H54 (cell line): ENCODE measurements at regions not wholly inside any gene's neighbourhood (a gene's known extent, or its start where the extent isn't known, plus 50 kb on each side); places are given as distances from the start of the nearest gene placed in this dataset.
"Not testable (repeated sequence)": the region's sequence is repeated elsewhere in the genome, so short reads cannot be mapped to it uniquely, and the experiment has no call there.

Source experiments
- DNase-seq: peaks from one replicate; pipeline ENCODE4 v3.0.0; 2011; ENCODE audit warnings: low spot score, mixed read lengths; ENCODE audit not compliant: insufficient read length
- FAIRE-seq: peaks from 3 replicates; lab custom pipeline; 2011; peaks lifted over from hg19 to GRCh38; lab: Jason Lieb, UNC
- POLR2A ChIP-seq: IDR thresholded peaks from 2 replicates; pipeline ENCODE4 v1.6.1; 2011; ENCODE audit warnings: low read depth, mild to moderate bottlenecking, low read length

GRCh38 chr10:108583877-108584276, 1339.4 kb downstream of the XPNPEP1 start:
- TF ChIP-seq POLR2A = no peak
- FAIRE-seq (no peak), DNase-seq (no peak)

- no peak for TF ChIP-seq POLR2A
- FAIRE-seq (no peak), DNase-seq (no peak)
Measured at GRCh38 chr10:108582888-108583287, 1340.4 kb downstream of the XPNPEP1 start.

GRCh38 chr10:108582387-108582786, 1340.9 kb downstream of the XPNPEP1 start:
- FAIRE-seq (peak; percentile 90), DNase-seq (no peak)
- TF ChIP-seq POLR2A = no peak

GRCh38 chr10:108578258-108578657, 1345.1 kb downstream of the XPNPEP1 start:
- DNase-seq = no peak
- no peak for FAIRE-seq
- no peak for TF ChIP-seq POLR2A

- no peak for TF ChIP-seq POLR2A
- FAIRE-seq (no peak), DNase-seq (no peak)
Measured at GRCh38 chr10:108574233-108574632, 1349.1 kb downstream of the XPNPEP1 start.

DNA sequence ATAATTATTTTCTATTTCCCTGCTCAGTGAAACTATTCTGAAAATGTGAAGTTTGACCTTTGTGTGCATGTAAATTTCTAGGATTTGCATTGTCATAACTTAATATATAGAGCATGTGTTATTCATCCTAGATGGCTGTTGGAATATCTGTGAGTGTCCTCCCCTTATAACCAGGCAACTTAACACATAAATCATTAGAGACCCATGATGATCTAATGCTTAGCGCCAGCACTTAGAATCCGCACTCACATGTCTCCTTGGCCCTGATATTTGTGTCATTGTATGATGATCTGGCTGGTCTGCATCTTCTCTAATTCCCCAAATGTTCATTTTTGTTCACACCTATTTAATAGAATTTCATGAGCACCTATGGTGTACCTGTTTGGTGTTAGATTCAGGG, 1354.5 kb downstream of the XPNPEP1 start:
- FAIRE-seq (no peak), DNase-seq (no peak)
- TF ChIP-seq POLR2A = no peak

DNA sequence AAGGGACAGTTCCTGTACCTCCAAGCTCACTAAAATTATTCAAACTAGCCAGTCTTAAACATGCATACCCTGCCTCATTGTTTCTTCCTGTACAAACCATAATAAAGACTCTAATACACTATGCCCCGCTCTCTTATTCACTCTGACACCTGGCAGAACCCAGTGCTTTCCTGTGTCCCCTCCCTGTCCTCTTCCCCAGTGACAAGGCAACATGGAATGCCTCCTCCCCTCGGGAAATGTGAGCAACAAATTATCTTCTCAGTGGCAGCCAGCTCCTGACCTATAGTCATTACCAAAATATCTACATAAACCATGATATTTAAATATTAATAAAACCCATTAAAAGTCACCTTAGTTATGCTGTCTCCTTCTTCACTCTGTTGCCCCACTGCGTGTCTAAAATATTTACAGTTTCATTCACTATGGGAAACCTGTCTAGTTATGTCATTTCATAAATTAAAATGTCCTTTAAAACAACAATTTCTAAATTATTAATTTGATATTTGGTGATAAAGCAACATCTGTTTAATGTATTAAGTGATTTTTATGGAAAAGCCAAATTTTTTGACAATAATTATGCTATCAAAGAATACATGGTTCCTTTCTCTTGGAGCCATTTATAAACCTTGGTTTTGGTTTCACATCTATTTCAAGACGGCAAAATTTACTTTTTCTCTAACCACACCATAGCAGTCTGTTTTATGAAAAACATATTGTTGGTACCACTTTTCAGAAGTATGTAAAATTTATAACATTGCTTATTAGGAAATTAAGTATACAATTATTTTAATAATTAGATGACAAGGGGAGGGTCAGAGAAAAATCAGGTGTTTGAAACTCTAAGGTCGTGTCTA, 1355.2 kb downstream of the XPNPEP1 start:
- FAIRE-seq (peak; percentile 11), DNase-seq (no peak)
- no peak for TF ChIP-seq POLR2A

DNA sequence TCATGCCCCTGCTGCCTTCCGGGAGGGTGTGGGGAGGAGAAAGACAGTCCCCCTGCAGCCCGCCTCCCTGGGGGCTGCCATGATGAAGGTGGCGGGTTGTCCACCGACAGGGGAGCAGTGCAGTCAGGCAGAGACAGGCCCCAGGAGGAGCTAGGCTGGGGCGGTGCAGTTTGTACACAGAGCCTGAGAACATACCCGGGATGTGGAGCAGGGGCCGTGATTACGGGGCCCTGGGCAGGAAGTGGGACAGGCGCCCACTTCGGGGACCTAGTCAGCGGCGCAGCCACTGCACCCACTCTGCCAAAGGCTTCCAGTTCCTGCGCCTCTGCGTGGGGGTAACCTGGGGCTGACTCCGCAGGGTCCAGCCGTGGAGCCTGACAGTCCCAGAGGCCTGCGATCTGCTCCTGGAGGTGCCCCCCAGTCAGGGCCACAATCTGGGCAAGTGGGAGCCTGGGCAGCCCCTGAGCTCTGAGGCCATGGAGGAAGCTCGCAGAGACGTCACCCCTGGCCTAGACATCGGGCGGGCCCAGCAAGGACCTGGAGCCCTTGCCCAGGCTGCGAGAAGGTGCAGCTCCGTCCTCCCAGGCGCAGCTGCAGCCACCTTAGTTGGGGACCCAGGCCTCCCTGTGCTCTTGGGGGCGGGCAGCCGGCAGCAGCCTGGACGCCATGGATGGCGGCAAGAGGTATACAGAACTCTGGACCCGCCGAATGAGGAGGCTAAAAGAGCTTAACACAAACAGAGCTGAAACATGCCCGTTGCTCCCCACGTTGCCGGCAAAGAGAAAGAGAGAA, 1356.8 kb downstream of the XPNPEP1 start:
- no peak for TF ChIP-seq POLR2A
- no peak for FAIRE-seq
- DNase-seq = no peak

- FAIRE-seq (no peak), DNase-seq (no peak)
Measured at GRCh38 chr10:108562105-108562504, 1361.2 kb downstream of the XPNPEP1 start.

GRCh38 chr10:108561649-108562048, 1361.7 kb downstream of the XPNPEP1 start:
- no peak for TF ChIP-seq POLR2A
- DNase-seq (no peak), FAIRE-seq (peak; percentile 67)

More at GRCh38 chr10:108562105-108562504, 1361.2 kb downstream of the XPNPEP1 start:
- no peak for TF ChIP-seq POLR2A

GRCh38 chr10:108560488-108560887, 1362.8 kb downstream of the XPNPEP1 start:
- no peak for FAIRE-seq
- TF ChIP-seq POLR2A = no peak
- no peak for DNase-seq

GRCh38 chr10:108556186-108556585, 1367.1 kb downstream of the XPNPEP1 start:
- no peak for TF ChIP-seq POLR2A
- peak; percentile 57 for FAIRE-seq

DNA sequence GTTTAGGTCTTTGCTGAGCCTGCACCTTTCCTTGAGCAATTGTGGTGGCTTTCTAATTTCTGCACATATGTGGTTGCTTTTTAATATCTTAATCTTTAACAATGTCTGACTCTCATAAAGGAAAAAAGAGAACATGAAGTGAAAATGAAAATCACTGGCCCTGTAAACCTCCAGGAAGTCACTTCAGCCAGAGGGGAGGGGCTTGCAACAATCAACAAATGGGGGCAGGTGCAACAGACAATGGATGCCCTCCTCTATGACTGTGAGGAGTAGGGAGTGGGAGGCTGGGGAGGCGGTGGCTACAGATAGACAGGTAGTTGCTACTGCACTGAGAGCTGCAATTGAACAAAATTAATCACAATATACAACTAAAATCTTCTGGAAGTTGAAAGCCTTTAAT, 1377.4 kb downstream of the XPNPEP1 start:
- no peak for FAIRE-seq
- no peak for DNase-seq
- TF ChIP-seq POLR2A = no peak

More at GRCh38 chr10:108556186-108556585, 1367.1 kb downstream of the XPNPEP1 start:
- no peak for DNase-seq

- DNase-seq = no peak
- no peak for TF ChIP-seq POLR2A
- peak; percentile 86 for FAIRE-seq
Measured at GRCh38 chr10:108544500-108545120, 1378.7 kb downstream of the XPNPEP1 start.

GRCh38 chr10:108533551-108533950, 1369.0 kb upstream of the SORCS1 start:
- FAIRE-seq, DNase-seq: not testable (repeated sequence)
